GM12891 (cell line): ENCODE measurements at regions not wholly inside any gene's neighbourhood (a gene's known extent, or its start where the extent isn't known, plus 50 kb on each side); places are given as distances from the start of the nearest gene placed in this dataset.

Experiments
- POLR2A ChIP-seq: IDR thresholded peaks from 2 replicates; pipeline ENCODE4 v1.6.1; 2011; ENCODE audit warnings: low read depth, low read length, control low read depth
- POLR2AphosphoS5 ChIP-seq: IDR thresholded peaks from 2 replicates; pipeline ENCODE4 v1.6.1; 2011; ENCODE audit warnings: low read depth, low read length, control low read depth
- SPI1 ChIP-seq: IDR thresholded peaks from 2 replicates; pipeline ENCODE4 v1.6.1; 2011; ENCODE audit warnings: low read depth, low read length, control low read depth
- TAF1 ChIP-seq: IDR thresholded peaks from 2 replicates; pipeline ENCODE4 v1.6.1; 2011; ENCODE audit warnings: low read depth, low read length, control low read depth

- no peak for TF ChIP-seq POLR2A
- TF ChIP-seq POLR2AphosphoS5: no peak
- no peak for TF ChIP-seq SPI1
- TF ChIP-seq TAF1: no peak
Measured at GRCh38 chr12:125902991-125903390, 837.8 kb downstream of the AACS start.
